ENCODE measurements at regions not wholly inside any gene's neighbourhood (a gene's known extent, or its start where the extent isn't known, plus 50 kb on each side); places are given as distances from the start of the nearest gene placed in this dataset.

DNA sequence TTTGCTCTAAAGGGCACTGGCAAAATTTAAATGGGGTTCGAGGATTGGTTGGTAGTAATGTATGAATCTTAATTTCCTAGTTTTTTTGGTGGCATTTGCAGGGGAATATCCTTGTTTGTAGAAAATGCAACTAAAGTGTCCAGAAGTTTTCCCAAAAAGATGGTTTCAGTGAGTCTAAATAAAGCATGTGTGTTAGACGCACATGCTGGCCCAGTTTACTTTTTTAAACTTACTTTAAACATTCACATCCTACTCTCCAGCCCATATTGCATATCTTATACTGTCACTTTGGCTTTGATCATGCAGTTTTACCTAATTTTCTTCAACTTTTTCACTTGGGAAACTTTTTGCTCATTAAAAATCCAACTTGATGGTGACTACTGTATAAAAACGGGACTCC, 744.0 kb upstream of the CELF2 start:
- ATAC-seq (no peak), FAIRE-seq (no peak), DNase-seq (ENCODE audit: low read depth, low spot score) (no peak)
- BruUV-seq (replicated peaks): no TSS peak
- TF ChIP-seq RAD51 (IDR thresholded peaks at IDR 0.05): no peak
- TF ChIP-seq, protein P1, sequence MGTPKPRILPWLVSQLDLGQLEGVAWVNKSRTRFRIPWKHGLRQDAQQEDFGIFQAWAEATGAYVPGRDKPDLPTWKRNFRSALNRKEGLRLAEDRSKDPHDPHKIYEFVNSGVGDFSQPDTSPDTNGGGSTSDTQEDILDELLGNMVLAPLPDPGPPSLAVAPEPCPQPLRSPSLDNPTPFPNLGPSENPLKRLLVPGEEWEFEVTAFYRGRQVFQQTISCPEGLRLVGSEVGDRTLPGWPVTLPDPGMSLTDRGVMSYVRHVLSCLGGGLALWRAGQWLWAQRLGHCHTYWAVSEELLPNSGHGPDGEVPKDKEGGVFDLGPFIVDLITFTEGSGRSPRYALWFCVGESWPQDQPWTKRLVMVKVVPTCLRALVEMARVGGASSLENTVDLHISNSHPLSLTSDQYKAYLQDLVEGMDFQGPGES (IDR thresholded peaks at IDR 0.05): no peak
- no peak for TF ChIP-seq EZH2 (IDR thresholded peaks at IDR 0.05; ENCODE audit: borderline replicate concordance, control insufficient read depth, low read depth, low read length)
- TF ChIP-seq SMARCA5 (IDR thresholded peaks at IDR 0.05): no peak
- TF ChIP-seq CREB1 (IDR thresholded peaks at IDR 0.05; ENCODE audit: low read depth): no peak
- TF ChIP-seq, protein P2, sequence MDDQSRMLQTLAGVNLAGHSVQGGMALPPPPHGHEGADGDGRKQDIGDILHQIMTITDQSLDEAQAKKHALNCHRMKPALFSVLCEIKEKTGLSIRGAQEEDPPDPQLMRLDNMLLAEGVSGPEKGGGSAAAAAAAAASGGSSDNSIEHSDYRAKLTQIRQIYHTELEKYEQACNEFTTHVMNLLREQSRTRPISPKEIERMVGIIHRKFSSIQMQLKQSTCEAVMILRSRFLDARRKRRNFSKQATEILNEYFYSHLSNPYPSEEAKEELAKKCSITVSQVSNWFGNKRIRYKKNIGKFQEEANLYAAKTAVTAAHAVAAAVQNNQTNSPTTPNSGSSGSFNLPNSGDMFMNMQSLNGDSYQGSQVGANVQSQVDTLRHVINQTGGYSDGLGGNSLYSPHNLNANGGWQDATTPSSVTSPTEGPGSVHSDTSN (IDR thresholded peaks at IDR 0.05; ENCODE audit: insufficient replicate concordance, low read depth, low read length): no peak
- no peak for TF ChIP-seq BACH1 (IDR thresholded peaks at IDR 0.05; ENCODE audit: borderline replicate concordance)
- TF ChIP-seq NR2F1 (conservative IDR thresholded peaks at IDR 0.05): no peak
- no peak for TF ChIP-seq CBFB (IDR thresholded peaks at IDR 0.05; ENCODE audit: low read depth)
- intact Hi-C loops (cut with micrococcal nuclease; ENCODE audit: unreplicated experiment): no loop called here
- Histone ChIP-seq H3K79me2 (ENCODE audit: control insufficient read depth, insufficient read depth, low read length) (no peaks in the 10 kb centered on the region), H2AFZ (ENCODE audit: control insufficient read depth, low read depth, low read length) (no peak overlapping the region), H3K36me3 (ENCODE audit: control insufficient read depth in 2 of 2, insufficient read depth in 2 of 2, low read length in 1 of 2) (no peaks in the 10 kb centered on the region), H3K27me3 (replicated peaks in 1 of 2; ENCODE audit: control insufficient read depth in 2 of 2, insufficient read depth in 2 of 2, low read length in 1 of 2) (no peaks in the 10 kb centered on the region), H3K4me3 (no peak overlapping the region), H3K9ac (ENCODE audit: control insufficient read depth, insufficient read depth, low read length) (no peak overlapping the region), H3K27ac (ENCODE audit: control insufficient read depth, insufficient read depth) (no peak overlapping the region), H4K20me1 (ENCODE audit: control insufficient read depth, insufficient read depth) (no peaks in the 10 kb centered on the region), H3K4me2 (ENCODE audit: control insufficient read depth, insufficient read depth) (no peak overlapping the region), H3K4me1 (ENCODE audit: control insufficient read depth, insufficient read depth, low read length) (no peaks in the 10 kb centered on the region), H3K9me3 (replicated peaks; ENCODE audit: control insufficient read depth, insufficient read depth, low read length) (no peaks in the 10 kb centered on the region)
- ChIA-PET POLR2A (no interaction called here), RAD21 (ENCODE audit: unreplicated experiment) (no interaction called here), CTCF (no interaction called here), SMC1A (ENCODE audit: uncharacterized antibody, unreplicated experiment) (interaction anchor here (0.6 kb wide), 1 partner anchor 593 kb away, joined by 3 read pairs; no protein-coding TSS in a partner anchor)
- in situ Hi-C loops (cut with MboI): no loop called here
- WGBS (ENCODE audit: insufficient coverage, insufficient replicate concordance, low lambda C conversion rate, missing lambda C conversion rate): 17% methylated on average over 3 of the region's 3 CpGs
